ENCODE measurements at regions not wholly inside any gene's neighbourhood (a gene's known extent, or its start where the extent isn't known, plus 50 kb on each side); places are given as distances from the start of the nearest gene placed in this dataset.

GRCh38 chr10:44028384-44029137 is 356.3 kb downstream of the CXCL12 start:
- no peak for DNase-seq (ENCODE audit: low read depth)
- H3K4me3 ChIP-seq (replicated peaks; ENCODE audit: low read depth, low read length): no peak overlapping the region
- TF ChIP-seq CTCF (IDR thresholded peaks at IDR 0.05; ENCODE audit: low read length, missing control alignments): no peak

GRCh38 chr10:44024356-44025116 is 360.4 kb downstream of the CXCL12 start:
- H3K4me3 ChIP-seq (replicated peaks; ENCODE audit: low read depth, low read length): no peak overlapping the region
- no peak for DNase-seq (ENCODE audit: low read depth)
- TF ChIP-seq CTCF (IDR thresholded peaks at IDR 0.05; ENCODE audit: low read length, missing control alignments): no peak

GRCh38 chr10:44023517-44023916 is 361.4 kb downstream of the CXCL12 start:
- H3K4me3 ChIP-seq (replicated peaks; ENCODE audit: low read depth, low read length): no peak overlapping the region
- TF ChIP-seq CTCF (IDR thresholded peaks at IDR 0.05; ENCODE audit: low read length, missing control alignments): no peak
- no peak for DNase-seq (ENCODE audit: low read depth)

GRCh38 chr10:44022203-44022602 is 362.7 kb downstream of the CXCL12 start:
- TF ChIP-seq CTCF (IDR thresholded peaks at IDR 0.05; ENCODE audit: low read length, missing control alignments): no peak
- H3K4me3 ChIP-seq (replicated peaks; ENCODE audit: low read depth, low read length): no peak overlapping the region

GRCh38 chr10:44020322-44021111 is 364.4 kb downstream of the CXCL12 start:
- TF ChIP-seq CTCF (IDR thresholded peaks at IDR 0.05; ENCODE audit: low read length, missing control alignments): no peak
- no peak for DNase-seq (ENCODE audit: low read depth)
- H3K4me3 ChIP-seq (replicated peaks; ENCODE audit: low read depth, low read length): no peak overlapping the region

More at GRCh38 chr10:44022203-44022602, 362.7 kb downstream of the CXCL12 start:
- DNase-seq (ENCODE audit: low read depth): no peak

GRCh38 chr10:44017483-44018145 is 367.3 kb downstream of the CXCL12 start:
- DNase-seq (ENCODE audit: low read depth): no peak
- no peak overlapping the region for H3K4me3 ChIP-seq (replicated peaks; ENCODE audit: low read depth, low read length)
- TF ChIP-seq CTCF (IDR thresholded peaks at IDR 0.05; ENCODE audit: low read length, missing control alignments): no peak

Data from fibroblast of pulmonary artery (primary cell).